ENCODE measurements at regions not wholly inside any gene's neighbourhood (a gene's known extent, or its start where the extent isn't known, plus 50 kb on each side); places are given as distances from the start of the nearest gene placed in this dataset.
A peak's percentile ranks its signal among the peaks of the same experiment; 100 is the strongest.

DNA sequence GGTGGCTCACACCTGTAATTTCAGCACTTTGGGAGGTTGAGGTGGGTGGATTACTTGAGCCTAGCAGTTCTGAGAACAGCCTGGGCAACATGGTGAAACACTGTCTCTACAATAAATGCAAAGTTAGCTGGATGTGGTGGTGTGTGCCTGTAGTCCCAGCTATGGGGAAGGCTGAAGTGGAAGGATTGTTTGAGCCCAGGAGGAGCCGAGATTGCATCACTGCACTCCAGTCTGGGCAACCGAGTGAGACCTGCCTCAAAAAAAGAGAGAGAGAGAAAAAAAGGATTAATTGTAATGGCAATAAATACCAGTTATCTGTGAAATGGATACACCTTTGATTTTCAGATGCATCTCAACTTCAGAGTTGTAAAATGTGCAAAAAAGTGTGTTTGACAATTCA, 58.8 kb downstream of the SPRY1 start:
- DNase-seq (ENCODE audit: low read depth): no peak

GRCh38 chr4:123462007-123462406, 65.4 kb downstream of the SPRY1 start:
- no peak for DNase-seq (ENCODE audit: low read depth)

- no peak for DNase-seq (ENCODE audit: low read depth)
Measured at GRCh38 chr4:123463869-123464268, 67.3 kb downstream of the SPRY1 start.

- no peak for DNase-seq (ENCODE audit: low read depth)
Measured at GRCh38 chr4:123465416-123465815, 68.8 kb downstream of the SPRY1 start.

- no peak for DNase-seq (ENCODE audit: low read depth)
Measured at GRCh38 chr4:123466080-123466785, 69.6 kb downstream of the SPRY1 start.

DNA sequence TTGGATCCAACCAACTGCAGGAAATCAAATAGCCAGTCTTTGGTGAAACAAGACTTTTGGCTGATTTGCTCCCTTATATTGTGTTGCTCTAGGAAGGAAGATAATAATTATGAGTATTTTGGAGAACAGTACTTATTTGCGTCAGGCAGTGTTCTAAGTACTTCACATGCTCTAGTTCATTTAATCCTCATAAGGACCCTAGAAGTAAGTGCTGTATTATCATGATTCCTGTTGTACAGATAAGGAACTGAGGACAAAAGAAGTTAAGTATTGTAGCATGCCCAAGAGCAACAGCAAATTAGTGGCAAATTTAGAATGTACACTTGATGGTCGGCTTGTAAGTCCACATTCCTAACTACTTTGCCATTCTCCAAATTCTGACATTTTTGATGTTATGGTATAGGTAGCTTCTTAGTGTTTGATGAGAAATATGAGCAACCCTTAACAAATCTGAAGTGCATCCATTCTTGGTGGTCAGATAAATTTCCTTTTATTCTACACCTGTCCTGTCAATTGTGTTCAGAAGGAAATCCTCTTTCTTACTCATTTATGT, 72.0 kb downstream of the SPRY1 start:
- no peak for DNase-seq (ENCODE audit: low read depth)

- DNase-seq (ENCODE audit: low read depth): no peak
Measured at GRCh38 chr4:123469245-123469644, 72.7 kb downstream of the SPRY1 start.

DNA sequence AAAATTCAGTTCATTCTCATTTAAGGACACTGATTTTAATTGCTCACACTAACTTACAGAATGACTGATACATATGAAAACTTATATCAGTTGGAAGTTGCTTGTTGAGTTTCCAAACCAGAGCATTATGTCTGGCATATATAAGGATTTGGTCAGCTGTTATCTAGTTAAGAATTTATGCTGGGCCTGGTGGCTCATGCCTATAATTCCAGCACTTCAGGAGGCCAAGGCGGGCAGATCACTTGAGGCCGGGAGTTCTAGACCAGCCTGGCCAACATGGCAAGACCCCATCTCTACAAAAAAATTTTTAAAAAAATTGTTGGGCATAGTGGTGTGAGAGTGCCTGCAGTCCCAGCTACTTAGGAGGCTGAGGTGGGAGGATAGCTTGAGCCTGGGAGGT, 73.1 kb downstream of the SPRY1 start:
- DNase-seq (ENCODE audit: low read depth): no peak

- no peak for DNase-seq (ENCODE audit: low read depth)
Measured at GRCh38 chr4:123470640-123471039, 74.0 kb downstream of the SPRY1 start.

DNA sequence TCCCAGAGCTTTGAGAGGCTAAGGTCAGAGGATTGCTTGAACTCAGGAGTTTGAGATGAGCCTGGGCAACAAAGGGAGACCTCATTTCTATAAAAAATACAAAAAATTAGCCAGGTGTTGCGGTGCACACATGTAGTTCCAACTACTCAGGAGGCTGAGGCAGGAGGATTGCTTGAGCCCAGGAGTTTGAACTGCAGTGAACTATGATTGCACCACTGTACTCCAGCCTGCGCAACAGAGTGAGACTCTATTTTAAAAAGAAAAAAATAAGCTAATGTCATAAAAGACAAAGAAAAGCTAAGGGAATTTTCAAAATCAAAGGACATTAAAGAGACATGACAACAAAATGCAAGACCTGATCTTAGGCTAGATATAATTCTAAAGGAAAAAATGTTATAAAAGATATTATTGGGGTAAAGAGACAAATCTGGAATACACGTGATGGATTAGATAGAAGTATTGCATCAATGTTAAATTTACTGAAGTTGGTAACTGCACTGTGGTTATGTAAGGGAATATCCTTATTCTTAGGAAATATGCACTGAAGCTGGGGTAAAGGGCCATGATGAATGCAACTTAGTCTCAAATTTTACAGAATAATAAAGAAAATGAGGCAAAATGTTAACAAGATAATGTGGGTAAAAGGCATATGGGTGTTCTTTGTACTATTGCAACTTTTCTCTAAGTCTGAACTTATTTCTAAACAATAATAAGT, 75.2 kb downstream of the SPRY1 start:
- no peak for DNase-seq (ENCODE audit: low read depth)

GRCh38 chr4:123474817-123475216, 78.2 kb downstream of the SPRY1 start:
- DNase-seq (ENCODE audit: low read depth): no peak

DNA sequence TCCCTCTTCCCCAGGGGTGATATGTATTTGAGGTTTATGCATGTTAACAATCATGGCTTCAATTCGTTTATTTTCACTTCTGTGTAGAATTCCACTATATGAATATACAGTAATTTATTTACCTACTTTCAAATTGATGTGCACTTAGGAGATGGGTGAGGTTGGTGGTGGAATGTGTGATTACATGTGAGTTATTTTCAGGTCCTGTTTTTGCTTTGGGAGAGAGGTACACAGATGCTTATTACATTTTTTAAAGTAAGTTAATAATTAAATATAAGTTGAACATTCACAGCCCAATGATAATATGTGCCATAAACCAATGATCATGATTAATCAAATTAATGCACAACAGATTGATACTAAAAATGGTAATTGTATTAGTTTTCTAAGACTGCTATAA, 79.5 kb downstream of the SPRY1 start:
- DNase-seq (ENCODE audit: low read depth): no peak

DNA sequence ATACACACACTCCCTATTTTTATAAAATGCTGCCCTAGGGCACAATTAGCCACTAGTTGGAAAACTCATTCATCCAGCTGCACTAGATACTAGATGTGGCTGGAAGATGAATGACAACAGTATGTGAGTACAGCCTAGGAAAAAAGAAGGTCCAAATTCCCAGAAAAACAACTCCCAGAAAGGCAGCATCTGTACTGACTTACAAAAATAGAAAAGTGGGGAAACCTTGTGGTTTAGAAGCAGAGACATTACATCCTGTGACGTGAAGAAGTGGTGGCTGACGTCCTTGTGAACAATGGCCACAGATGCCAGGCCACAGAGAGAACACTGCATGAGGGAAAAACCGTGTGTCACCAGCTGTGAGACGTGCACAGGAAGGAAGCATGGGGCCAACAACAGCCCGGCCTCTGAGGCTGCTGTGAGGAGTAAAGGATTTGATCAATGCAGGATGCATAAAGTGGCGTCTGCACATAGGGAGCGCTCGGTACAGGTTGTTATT, 81.2 kb downstream of the SPRY1 start:
- peak; percentile 15 for DNase-seq (ENCODE audit: low read depth)

DNA sequence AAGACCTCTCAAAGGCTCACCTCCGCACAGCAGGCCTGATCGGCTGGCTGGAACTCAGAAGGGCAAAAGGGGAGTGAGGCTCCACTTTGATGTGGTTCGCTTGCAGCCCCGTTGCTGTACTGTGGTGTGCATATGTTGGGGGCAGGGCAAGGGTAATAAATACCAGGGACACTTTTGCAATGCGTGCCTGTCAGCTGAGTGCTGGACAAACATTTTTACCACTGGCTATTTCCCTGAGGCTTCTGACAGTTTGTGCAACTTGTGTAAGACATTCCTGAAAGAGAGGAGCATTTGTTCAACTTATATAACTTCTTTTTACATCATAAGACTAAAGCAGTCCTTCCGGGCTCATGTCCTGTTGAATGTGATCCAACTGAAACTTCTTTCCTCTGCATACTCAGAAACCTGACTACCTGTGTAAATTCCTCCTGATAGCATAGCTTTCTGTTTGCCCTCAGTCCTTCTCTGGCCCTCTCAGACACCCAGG, 82.3 kb downstream of the SPRY1 start:
- no peak for DNase-seq (ENCODE audit: low read depth)

DNA sequence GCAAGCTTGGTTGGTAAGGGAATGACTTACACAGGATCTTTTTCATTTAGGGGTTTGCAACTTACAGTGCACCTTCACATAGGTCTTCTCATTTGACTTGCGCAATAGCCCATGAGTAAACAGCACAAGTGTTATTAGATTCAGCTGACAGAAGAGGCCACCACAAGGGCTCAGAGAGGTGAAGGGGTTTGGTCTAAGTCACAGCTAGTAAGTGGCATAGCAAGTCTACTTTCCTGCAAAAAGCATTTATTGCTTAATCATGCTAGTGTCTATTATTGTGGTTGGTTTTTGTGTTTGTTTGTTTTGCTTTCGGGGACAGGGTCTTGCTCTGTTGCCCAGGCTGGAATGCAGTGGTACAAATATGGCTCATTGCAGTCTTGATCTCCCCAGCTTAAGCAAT, 83.3 kb downstream of the SPRY1 start:
- DNase-seq (ENCODE audit: low read depth): no peak

- DNase-seq (ENCODE audit: low read depth): no peak
Measured at GRCh38 chr4:123480706-123481418, 84.3 kb downstream of the SPRY1 start.

DNA sequence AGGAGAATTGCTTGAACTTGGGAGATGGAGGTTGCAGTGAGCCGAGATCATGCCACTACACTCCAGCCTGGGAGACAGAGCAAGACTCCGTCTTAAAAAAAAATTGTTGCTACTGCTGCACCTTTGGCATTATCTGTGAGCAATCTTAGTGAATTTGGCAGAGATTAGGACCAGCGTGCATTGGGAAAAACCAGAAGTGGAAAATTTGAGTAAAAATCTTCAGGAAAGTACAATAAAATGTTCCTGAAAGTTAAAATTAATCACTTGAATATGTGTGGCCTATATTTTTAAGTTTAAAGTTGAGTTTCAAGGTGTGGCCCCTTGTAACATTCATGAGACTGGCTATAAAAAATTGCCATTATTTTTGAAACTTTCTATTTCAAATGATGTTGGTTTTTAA, 85.1 kb downstream of the SPRY1 start:
- no peak for DNase-seq (ENCODE audit: low read depth)

DNA sequence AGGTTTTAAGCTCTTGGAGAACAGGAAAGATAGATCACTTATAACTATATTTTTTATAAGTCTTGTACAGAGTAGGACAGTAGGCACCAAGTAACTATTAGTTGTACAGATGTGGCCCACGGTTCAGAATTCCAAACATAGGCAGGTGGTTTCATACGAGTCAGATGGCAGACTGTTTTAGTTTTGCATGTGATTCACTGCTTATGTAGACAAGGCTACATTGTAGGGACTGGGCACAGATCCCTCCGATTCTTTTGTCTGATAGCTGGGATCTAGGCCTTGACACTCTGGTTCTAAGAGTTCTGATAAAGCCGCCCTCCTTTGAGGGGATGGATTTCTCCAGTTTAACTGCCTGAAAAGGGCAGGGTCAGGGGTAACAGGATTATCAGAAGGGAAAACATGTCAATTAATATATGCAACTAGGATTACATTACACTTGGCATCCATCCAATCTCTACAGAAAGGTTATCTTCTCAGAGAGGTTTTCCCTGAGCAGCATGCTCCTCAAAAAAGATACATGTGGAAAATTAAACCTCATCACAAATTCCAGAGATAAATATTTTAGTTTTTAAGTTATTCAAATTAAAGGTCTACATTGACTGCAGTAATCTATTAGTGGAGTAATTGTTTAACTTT, 87.8 kb downstream of the SPRY1 start:
- no peak for DNase-seq (ENCODE audit: low read depth)

DNA sequence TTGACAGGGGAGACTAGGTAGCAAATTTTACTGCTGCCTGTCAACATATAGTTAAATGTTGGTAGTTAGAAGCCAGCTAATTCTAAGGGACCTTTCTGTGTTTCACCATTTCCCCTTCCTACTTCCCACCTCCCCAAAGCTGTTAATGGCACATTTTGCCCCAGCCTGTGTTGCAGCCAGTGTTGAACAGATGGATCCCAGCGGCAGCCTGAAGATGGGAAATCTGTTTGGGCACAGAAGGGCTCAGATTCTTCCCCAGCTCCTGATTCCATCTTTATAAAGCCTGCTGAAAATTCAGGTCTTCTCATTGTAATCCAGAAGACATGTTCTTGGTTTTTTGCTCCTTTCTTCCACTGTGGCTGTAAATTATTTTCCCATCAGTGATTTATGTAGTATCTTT, 89.0 kb downstream of the SPRY1 start:
- no peak for DNase-seq (ENCODE audit: low read depth)

GRCh38 chr4:123488916-123489315, 92.3 kb downstream of the SPRY1 start:
- no peak for DNase-seq (ENCODE audit: low read depth)

GRCh38 chr4:123495530-123495929, 98.9 kb downstream of the SPRY1 start:
- DNase-seq (ENCODE audit: low read depth): no peak

- DNase-seq (ENCODE audit: low read depth): no peak
Measured at GRCh38 chr4:123496421-123496820, 99.8 kb downstream of the SPRY1 start.

Data from stimulated activated CD8-positive, alpha-beta memory T cell treated with anti-CD3 and anti-CD28 coated beads, Interleukin-7, amount 100 ng/mL, for 24 hours (primary cell).